K562 (cell line): ENCODE measurements at regions not wholly inside any gene's neighbourhood (a gene's known extent, or its start where the extent isn't known, plus 50 kb on each side); places are given as distances from the start of the nearest gene placed in this dataset.

Source experiments
- ATF6 ChIP-seq: sonication (generic); formaldehyde crosslinking; IDR thresholded peaks from 2 replicates; pipeline ENCODE4 v1.4.0; 2020; ENCODE audit warnings: mild to moderate bottlenecking, missing genetic modification reagents
- BRD4 ChIP-seq: fragments of 200-600 bp; sonication (generic); IDR thresholded peaks from 2 replicates; pipeline ENCODE4 v1.6.1; 2017; ENCODE audit warnings: inconsistent platforms
- DNMT1 ChIP-seq: fragments of 450-650 bp; IDR thresholded peaks from 2 replicates; pipeline ENCODE4 v1.6.1; 2016; ENCODE audit warnings: antibody characterized with exemption, mild to moderate bottlenecking
- EHMT2 ChIP-seq: fragments of 450-650 bp; IDR thresholded peaks from 2 replicates; pipeline ENCODE4 v1.6.1; 2018; ENCODE audit warnings: antibody characterized with exemption
- ETS2 ChIP-seq: IDR thresholded peaks from 2 replicates; pipeline ENCODE4 v1.6.1; 2016; ENCODE audit warnings: borderline replicate concordance, missing genetic modification characterization, mild to moderate bottlenecking, moderate library complexity, missing compliant biosample characterization; ENCODE audit not compliant: poor library complexity, severe bottlenecking
- GABPB1 ChIP-seq: sonication (generic); formaldehyde crosslinking; IDR thresholded peaks from 2 replicates; pipeline ENCODE4 v1.8.0; 2022; ENCODE audit warnings: mild to moderate bottlenecking, missing genetic modification reagents
- HCFC1 ChIP-seq: IDR thresholded peaks from 2 replicates; pipeline ENCODE4 v1.6.1; 2012; ENCODE audit warnings: low read depth, low read length, improper control_type of control experiment
- KAT7 ChIP-seq: sonication (generic); formaldehyde crosslinking; IDR thresholded peaks from 2 replicates; pipeline ENCODE4 v1.8.0; 2022; ENCODE audit warnings: missing genetic modification reagents, mild to moderate bottlenecking, borderline replicate concordance
- KDM5B ChIP-seq: fragments of 200-600 bp; sonication (generic); IDR thresholded peaks from 2 replicates; pipeline ENCODE4 v1.6.1; 2012; ENCODE audit warnings: low read depth, mild to moderate bottlenecking, moderate library complexity, low read length, control low read depth, inconsistent platforms; ENCODE audit not compliant: insufficient replicate concordance
- PHF8 ChIP-seq: fragments of 200-600 bp; sonication (generic); IDR thresholded peaks from 2 replicates; pipeline ENCODE4 v1.6.1; 2012; ENCODE audit warnings: mixed run types, mild to moderate bottlenecking, inconsistent platforms, low read length, moderate library complexity, borderline replicate concordance
- SUPT5H ChIP-seq: fragments of 450-650 bp; IDR thresholded peaks from 2 replicates; pipeline ENCODE4 v1.6.1; 2016
- YY1 ChIP-seq, 3 experiments: IDR thresholded peaks; 2 replicates each; pipeline ENCODE4 v1.6.1; 2011; ENCODE audit warnings: low read length in 2 of 3, mild to moderate bottlenecking in 2 of 3, moderate library complexity in 2 of 3, borderline replicate concordance in 1 of 3, control low read depth in 1 of 3, low read depth in 1 of 3; ENCODE audit not compliant: insufficient read depth in 3 of 3, insufficient replicate concordance in 2 of 3, control insufficient read depth in 1 of 3, insufficient read length in 1 of 3; ENCODE audit errors: extremely low read depth in 1 of 3
- ZNF124 ChIP-seq: sonication (generic); formaldehyde crosslinking; IDR thresholded peaks from 2 replicates; pipeline ENCODE4 v1.8.1; 2022; ENCODE audit warnings: missing genetic modification reagents
- ZNF165 ChIP-seq: fragments of 250-450 bp; sonication (Bioruptor Pico); IDR thresholded peaks from 2 replicates; pipeline ENCODE4 v1.4.0; 2020; ENCODE audit warnings: borderline replicate concordance
- ZNF717 ChIP-seq: fragments of 250-450 bp; sonication (Bioruptor Pico); IDR thresholded peaks from 2 replicates; pipeline ENCODE4 v1.5.0; 2021
- TF ChIP-seq, protein P1 (sequence below): fragments of 250-450 bp; sonication (Bioruptor Pico); IDR thresholded peaks from 2 replicates; pipeline ENCODE4 v1.5.0; 2020; ENCODE audit warnings: mild to moderate bottlenecking
- TF ChIP-seq, protein P2 (sequence below): fragments of 250-450 bp; sonication (Bioruptor Pico); IDR thresholded peaks from 2 replicates; pipeline ENCODE4 v1.8.0; 2022; ENCODE audit warnings: moderate library complexity, mild to moderate bottlenecking, inconsistent platforms

- TF ChIP-seq KDM5B (peak; percentile 11), DNMT1 (no peak), ZNF124 (CRISPR knock-in tag) (no peak), ETS2 (no peak), KAT7 (CRISPR knock-in tag) (peak; percentile 60; the same call in 1 of the 2 replicates), ZNF165 (CRISPR knock-in tag) (0 out of 2 replicates have a peak, but pooled peaks have one; percentile 29), GABPB1 (peak; percentile 88), EHMT2 (0 out of 2 replicates have a peak, but pooled peaks have one; percentile 1), ZNF717 (CRISPR knock-in tag) (0 out of 2 replicates have a peak, but pooled peaks have one; percentile 31), YY1 (IDR thresholded peaks at IDR 0.05; ENCODE audit: borderline replicate concordance in 1 of 3, control insufficient read depth in 1 of 3, extremely low read depth in 1 of 3, insufficient read depth in 3 of 3, insufficient read length in 1 of 3, insufficient replicate concordance in 2 of 3, low read depth in 1 of 3, low read length in 2 of 3) (peak in 1 of 3 experiments; percentile 77), ATF6 (no peak), BRD4 (peak; percentile 39; the same call in 1 of the 2 replicates), SUPT5H (0 out of 2 replicates have a peak, but pooled peaks have one; percentile 9), PHF8 (peak; percentile 20; the same call in 1 of the 2 replicates), HCFC1 (no peak)
- TF ChIP-seq, protein P1, sequence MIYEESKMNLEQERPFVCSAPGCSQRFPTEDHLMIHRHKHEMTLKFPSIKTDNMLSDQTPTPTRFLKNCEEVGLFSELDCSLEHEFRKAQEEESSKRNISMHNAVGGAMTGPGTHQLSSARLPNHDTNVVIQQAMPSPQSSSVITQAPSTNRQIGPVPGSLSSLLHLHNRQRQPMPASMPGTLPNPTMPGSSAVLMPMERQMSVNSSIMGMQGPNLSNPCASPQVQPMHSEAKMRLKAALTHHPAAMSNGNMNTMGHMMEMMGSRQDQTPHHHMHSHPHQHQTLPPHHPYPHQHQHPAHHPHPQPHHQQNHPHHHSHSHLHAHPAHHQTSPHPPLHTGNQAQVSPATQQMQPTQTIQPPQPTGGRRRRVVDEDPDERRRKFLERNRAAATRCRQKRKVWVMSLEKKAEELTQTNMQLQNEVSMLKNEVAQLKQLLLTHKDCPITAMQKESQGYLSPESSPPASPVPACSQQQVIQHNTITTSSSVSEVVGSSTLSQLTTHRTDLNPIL (CRISPR knock-in tag) = 0 out of 2 replicates have a peak, but pooled peaks have one; percentile 32
- TF ChIP-seq, protein P2, sequence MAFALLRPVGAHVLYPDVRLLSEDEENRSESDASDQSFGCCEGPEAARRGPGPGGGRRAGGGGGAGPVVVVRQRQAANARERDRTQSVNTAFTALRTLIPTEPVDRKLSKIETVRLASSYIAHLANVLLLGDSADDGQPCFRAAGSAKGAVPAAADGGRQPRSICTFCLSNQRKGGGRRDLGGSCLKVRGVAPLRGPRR (CRISPR knock-in tag) = peak; percentile 35; the same call in 1 of the 2 replicates
Observed at GRCh38 chr12:93315385-93315906, 62.3 kb upstream of the NUDT4 start (continued).
